ENCODE measurements at regions not wholly inside any gene's neighbourhood (a gene's known extent, or its start where the extent isn't known, plus 50 kb on each side); places are given as distances from the start of the nearest gene placed in this dataset.

DNA sequence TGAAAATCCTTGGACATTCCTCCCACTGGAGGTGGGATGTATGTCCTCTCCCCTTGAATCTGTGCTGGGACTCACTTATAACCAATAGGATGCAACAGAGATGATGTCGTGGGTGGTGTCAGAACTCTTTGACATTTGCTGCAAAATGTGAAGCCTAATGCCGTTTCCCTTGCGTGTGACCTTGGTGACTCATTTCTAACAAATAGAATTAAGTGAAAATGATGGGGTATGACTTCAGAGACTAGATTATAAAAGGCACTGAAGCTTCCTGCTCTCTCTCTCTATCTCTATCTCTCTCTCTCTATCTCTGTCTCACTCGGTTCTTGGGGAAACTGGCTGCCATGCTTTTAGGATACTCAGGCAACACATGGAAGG, 126.1 kb upstream of the STC2 start:
- peaks cover 90% of the 10 kb centered on the region for H3K27me3 ChIP-seq (ENCODE audit: insufficient read depth, low read depth, severe bottlenecking)
- no peak overlapping the region for H3K27ac ChIP-seq
- no peaks in the 10 kb centered on the region for H3K36me3 ChIP-seq
- H3K4me3 ChIP-seq (ENCODE audit: low read depth, low read length) = no peak overlapping the region
- peaks cover 3% of the 10 kb centered on the region for H3K9me3 ChIP-seq (ENCODE audit: severe bottlenecking)
- no peak for DNase-seq
- TF ChIP-seq, protein P1, sequence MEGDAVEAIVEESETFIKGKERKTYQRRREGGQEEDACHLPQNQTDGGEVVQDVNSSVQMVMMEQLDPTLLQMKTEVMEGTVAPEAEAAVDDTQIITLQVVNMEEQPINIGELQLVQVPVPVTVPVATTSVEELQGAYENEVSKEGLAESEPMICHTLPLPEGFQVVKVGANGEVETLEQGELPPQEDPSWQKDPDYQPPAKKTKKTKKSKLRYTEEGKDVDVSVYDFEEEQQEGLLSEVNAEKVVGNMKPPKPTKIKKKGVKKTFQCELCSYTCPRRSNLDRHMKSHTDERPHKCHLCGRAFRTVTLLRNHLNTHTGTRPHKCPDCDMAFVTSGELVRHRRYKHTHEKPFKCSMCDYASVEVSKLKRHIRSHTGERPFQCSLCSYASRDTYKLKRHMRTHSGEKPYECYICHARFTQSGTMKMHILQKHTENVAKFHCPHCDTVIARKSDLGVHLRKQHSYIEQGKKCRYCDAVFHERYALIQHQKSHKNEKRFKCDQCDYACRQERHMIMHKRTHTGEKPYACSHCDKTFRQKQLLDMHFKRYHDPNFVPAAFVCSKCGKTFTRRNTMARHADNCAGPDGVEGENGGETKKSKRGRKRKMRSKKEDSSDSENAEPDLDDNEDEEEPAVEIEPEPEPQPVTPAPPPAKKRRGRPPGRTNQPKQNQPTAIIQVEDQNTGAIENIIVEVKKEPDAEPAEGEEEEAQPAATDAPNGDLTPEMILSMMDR (IDR thresholded peaks at IDR 0.05; ENCODE audit: low read depth, low read length) = no peak

DNA sequence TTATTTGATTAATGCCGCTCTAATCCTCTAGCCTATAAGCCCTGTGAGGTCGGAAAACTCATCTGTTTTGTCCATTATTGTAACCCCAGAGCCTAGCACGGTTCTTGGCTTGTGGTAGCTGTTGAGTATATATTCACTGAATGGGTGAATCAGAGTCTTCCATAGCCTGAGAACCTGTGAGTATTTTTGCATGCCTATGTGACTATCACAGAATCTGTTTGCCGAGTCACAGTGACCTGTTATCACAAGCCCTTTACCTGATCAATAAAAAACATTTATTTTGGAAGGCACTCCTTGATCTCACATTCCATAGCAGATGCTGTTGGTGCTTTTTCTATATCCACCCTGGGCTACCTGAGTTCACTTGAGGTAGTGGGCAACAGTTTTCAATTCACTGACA, 125.0 kb upstream of the STC2 start:
- no peak for DNase-seq
- TF ChIP-seq, protein P1 (IDR thresholded peaks at IDR 0.05; ENCODE audit: low read depth, low read length) = no peak

DNA sequence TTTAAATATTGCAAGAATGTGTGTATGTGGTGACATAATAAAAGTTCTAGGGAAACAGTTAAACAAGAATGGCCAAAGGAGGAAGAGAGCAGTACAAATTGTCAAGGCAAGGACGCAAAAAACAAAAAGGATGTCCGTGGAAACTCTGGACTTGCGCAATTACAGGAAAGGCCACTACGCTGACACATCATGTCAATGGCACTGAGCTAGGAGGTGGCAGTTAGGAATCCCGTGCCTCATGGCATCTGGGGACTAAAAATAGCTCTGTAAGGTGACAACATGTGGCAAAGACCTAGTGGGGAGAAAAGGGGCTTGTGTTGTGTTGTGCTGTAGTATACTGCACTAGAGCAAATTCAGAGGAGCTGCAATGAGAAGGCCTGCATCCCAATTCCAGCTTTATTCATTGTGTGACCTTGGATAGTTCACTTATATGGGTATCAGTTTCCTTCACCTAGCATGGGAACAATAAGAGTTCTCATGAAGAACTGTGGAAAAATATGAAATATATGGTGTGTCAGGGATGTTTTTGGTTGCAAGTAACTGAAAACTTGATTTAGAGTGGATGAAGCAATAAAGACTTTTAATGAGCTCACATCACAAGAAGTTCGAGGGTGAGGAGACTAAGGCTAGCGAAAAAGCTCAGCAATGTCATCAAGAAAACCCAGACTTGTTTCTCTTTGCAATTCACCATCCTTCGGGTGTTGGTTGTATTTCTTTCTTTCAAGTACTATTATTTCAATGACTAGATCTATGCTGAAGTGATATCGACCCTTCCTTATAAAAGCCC, 124.1 kb upstream of the STC2 start:
- H3K27ac ChIP-seq = no peak overlapping the region
- TF ChIP-seq, protein P1 (IDR thresholded peaks at IDR 0.05; ENCODE audit: low read depth, low read length) = no peak
- no peak for DNase-seq

More for the DNA sequence above, 125.0 kb upstream of the STC2 start:
- peaks cover 95% of the 10 kb centered on the region for H3K27me3 ChIP-seq (ENCODE audit: insufficient read depth, low read depth, severe bottlenecking)
- H3K27ac ChIP-seq = no peak overlapping the region
- H3K9me3 ChIP-seq (ENCODE audit: severe bottlenecking) = peaks cover 3% of the 10 kb centered on the region
- H3K4me3 ChIP-seq (ENCODE audit: low read depth, low read length) = no peak overlapping the region
- H3K36me3 ChIP-seq = no peaks in the 10 kb centered on the region

DNA sequence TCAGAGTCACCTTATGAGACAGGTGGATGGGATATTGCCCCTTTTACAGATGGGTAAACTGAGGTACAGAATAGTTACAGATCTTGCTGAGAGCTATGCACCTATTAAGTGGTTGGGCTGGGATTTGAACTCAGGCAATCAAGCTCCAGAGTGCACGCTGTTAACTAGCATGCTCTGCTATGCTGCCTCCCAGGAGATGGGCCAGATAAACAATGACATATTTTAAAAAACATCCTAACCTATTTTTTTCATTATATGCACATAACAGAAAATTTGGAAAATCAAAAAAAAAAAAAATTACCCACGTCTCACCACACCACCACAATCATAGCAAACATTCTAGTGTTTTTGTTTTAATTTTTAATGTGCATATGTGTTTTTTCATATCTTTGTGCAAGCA, 123.4 kb upstream of the STC2 start:
- H3K36me3 ChIP-seq = no peaks in the 10 kb centered on the region
- peaks cover 3% of the 10 kb centered on the region for H3K9me3 ChIP-seq (ENCODE audit: severe bottlenecking)
- H3K27ac ChIP-seq = no peak overlapping the region
- H3K27me3 ChIP-seq (ENCODE audit: insufficient read depth, low read depth, severe bottlenecking) = peaks cover 95% of the 10 kb centered on the region
- H3K4me3 ChIP-seq (ENCODE audit: low read depth, low read length) = no peak overlapping the region
- DNase-seq = no peak
- TF ChIP-seq, protein P1 (IDR thresholded peaks at IDR 0.05; ENCODE audit: low read depth, low read length) = no peak

More for the DNA sequence above, 124.1 kb upstream of the STC2 start:
- peaks cover 95% of the 10 kb centered on the region for H3K27me3 ChIP-seq (ENCODE audit: insufficient read depth, low read depth, severe bottlenecking)
- H3K4me3 ChIP-seq (ENCODE audit: low read depth, low read length) = no peak overlapping the region
- peaks cover 3% of the 10 kb centered on the region for H3K9me3 ChIP-seq (ENCODE audit: severe bottlenecking)
- H3K36me3 ChIP-seq = no peaks in the 10 kb centered on the region

DNA sequence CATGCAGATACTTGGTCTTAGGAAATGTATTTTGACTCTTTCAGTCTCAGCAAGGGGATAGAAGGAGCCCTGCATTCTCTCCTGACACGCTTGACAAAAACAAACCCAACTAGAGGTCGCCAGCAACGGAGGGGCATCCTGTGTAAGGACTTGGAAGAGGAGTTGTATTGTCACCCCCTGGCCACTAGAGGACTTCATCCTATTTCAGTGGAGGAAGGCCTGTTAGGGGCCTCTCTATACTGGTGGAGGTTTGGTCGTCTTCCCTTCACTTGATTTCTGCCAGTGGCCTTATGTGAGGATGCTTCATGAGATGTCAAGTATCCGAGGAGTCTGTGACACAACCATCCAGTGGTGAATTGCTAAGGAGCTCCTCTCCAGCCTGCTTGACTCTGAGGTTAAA, 122.8 kb upstream of the STC2 start:
- Histone ChIP-seq H3K4me3 (ENCODE audit: low read depth, low read length) (no peak overlapping the region), H3K9me3 (ENCODE audit: severe bottlenecking) (peaks cover 3% of the 10 kb centered on the region), H3K27me3 (ENCODE audit: insufficient read depth, low read depth, severe bottlenecking) (peaks cover 95% of the 10 kb centered on the region), H3K27ac (no peak overlapping the region), H3K36me3 (no peaks in the 10 kb centered on the region)
- TF ChIP-seq, protein P1 (IDR thresholded peaks at IDR 0.05; ENCODE audit: low read depth, low read length) = peak; percentile 72
- peak; percentile 37 for DNase-seq

DNA sequence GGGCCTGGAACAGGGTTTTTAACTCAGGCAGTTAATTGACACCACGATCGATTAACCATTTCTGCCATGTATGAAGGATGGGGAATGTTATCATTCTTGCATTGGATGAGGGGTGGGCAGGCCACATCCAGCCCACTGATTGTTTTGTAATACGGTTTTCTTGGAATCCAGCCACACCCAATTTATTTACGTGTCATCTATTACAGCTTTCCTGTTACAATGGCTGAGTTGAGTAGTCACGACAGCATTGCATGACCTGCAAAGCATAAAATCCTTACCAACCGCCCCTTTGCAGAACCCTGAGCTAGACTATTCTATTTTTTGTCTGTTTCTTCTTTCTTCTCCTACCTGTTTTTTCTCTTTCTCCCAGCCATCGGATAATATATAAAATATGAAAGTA, 122.0 kb upstream of the STC2 start:
- TF ChIP-seq, protein P1 (IDR thresholded peaks at IDR 0.05; ENCODE audit: low read depth, low read length) = no peak
- Histone ChIP-seq H3K27ac (no peak overlapping the region), H3K4me3 (ENCODE audit: low read depth, low read length) (no peak overlapping the region), H3K36me3 (no peaks in the 10 kb centered on the region), H3K27me3 (ENCODE audit: insufficient read depth, low read depth, severe bottlenecking) (peaks cover 95% of the 10 kb centered on the region), H3K9me3 (ENCODE audit: severe bottlenecking) (peaks cover 3% of the 10 kb centered on the region)
- DNase-seq = no peak

All from WERI-Rb-1 (cell line).